ENCODE measurements at regions not wholly inside any gene's neighbourhood (a gene's known extent, or its start where the extent isn't known, plus 50 kb on each side); places are given as distances from the start of the nearest gene placed in this dataset.

GRCh38 chr2:12231288-12231687, 484.9 kb downstream of the LPIN1 start:
- no peak for TF ChIP-seq EZH2 (IDR thresholded peaks at IDR 0.05; ENCODE audit: borderline replicate concordance, low read depth, low read length, severe bottlenecking)
- no peak for TF ChIP-seq CTCF (IDR thresholded peaks at IDR 0.05; ENCODE audit: extremely low read depth in 1 of 2, insufficient read depth in 1 of 2, low read depth in 1 of 2, low read length in 2 of 2)
- no peak for TF ChIP-seq POLR2A (IDR thresholded peaks at IDR 0.05; ENCODE audit: low read depth, low read length)

All from endothelial cell of umbilical vein (primary cell).